ENCODE measurements at regions not wholly inside any gene's neighbourhood (a gene's known extent, or its start where the extent isn't known, plus 50 kb on each side); places are given as distances from the start of the nearest gene placed in this dataset.

- no peak overlapping the region for H3K27ac ChIP-seq
- WGBS, 2 donors: 87 to 92% methylated on average over 10 to 15 of the region's 15 CpGs
- no peaks in the 10 kb centered on the region for H3K27me3 ChIP-seq
- H3K4me1 ChIP-seq: peaks cover 0 to 25% (median 0%) of the 10 kb centered on the region in 4 donors
- H3K9me3 ChIP-seq: no peaks in the 10 kb centered on the region
- H3K36me3 ChIP-seq: no peaks in the 10 kb centered on the region
- TF ChIP-seq POLR2A (IDR thresholded peaks at IDR 0.05): no peak
- TF ChIP-seq EP300 (IDR thresholded peaks at IDR 0.05): no peak
- no peak for TF ChIP-seq CTCF (IDR thresholded peaks at IDR 0.05)
- H3K4me3 ChIP-seq: no peak overlapping the region
- no peak for DNase-seq (ENCODE audit: low spot score in 2 of 2)
These were observed 155.5 kb downstream of the ANKRD60 start for GRCh38 chr20:58072695-58073671.

GRCh38 chr20:58071991-58072390 lies 156.5 kb downstream of the ANKRD60 start:
- peaks cover 0 to 25% (median 0%) of the 10 kb centered on the region in 4 donors for H3K4me1 ChIP-seq
- 93% methylated on average over 3 of the region's 3 CpGs for WGBS, 2 donors

GRCh38 chr20:58071298-58071697 lies 157.2 kb downstream of the ANKRD60 start:
- no peak overlapping the region for H3K27ac ChIP-seq
- H3K9me3 ChIP-seq: no peaks in the 10 kb centered on the region
- no peak for DNase-seq (ENCODE audit: low spot score in 2 of 2)
- TF ChIP-seq POLR2A (IDR thresholded peaks at IDR 0.05): no peak
- no peak for TF ChIP-seq EP300 (IDR thresholded peaks at IDR 0.05)
- TF ChIP-seq CTCF (IDR thresholded peaks at IDR 0.05): no peak
- peaks cover 0 to 21% (median 0%) of the 10 kb centered on the region in 4 donors for H3K4me1 ChIP-seq
- H3K36me3 ChIP-seq: no peaks in the 10 kb centered on the region
- no peaks in the 10 kb centered on the region for H3K27me3 ChIP-seq
- no peak overlapping the region for H3K4me3 ChIP-seq

More at GRCh38 chr20:58071991-58072390, 156.5 kb downstream of the ANKRD60 start:
- H3K9me3 ChIP-seq: no peaks in the 10 kb centered on the region
- no peak overlapping the region for H3K4me3 ChIP-seq
- no peaks in the 10 kb centered on the region for H3K36me3 ChIP-seq
- no peak overlapping the region for H3K27ac ChIP-seq
- TF ChIP-seq EP300 (IDR thresholded peaks at IDR 0.05) (no peak), POLR2A (IDR thresholded peaks at IDR 0.05) (no peak), CTCF (IDR thresholded peaks at IDR 0.05) (no peak)
- DNase-seq (ENCODE audit: low spot score in 2 of 2): no peak
- H3K27me3 ChIP-seq: no peaks in the 10 kb centered on the region

- 80 to 82% methylated on average over 11 of the region's 11 CpGs for WGBS, 2 donors
- H3K27me3 ChIP-seq: no peaks in the 10 kb centered on the region
These were observed 157.7 kb downstream of the ANKRD60 start for GRCh38 chr20:58070664-58071196.

More at GRCh38 chr20:58070664-58071196, 157.7 kb downstream of the ANKRD60 start:
- Histone ChIP-seq H3K4me1 (peaks cover 0 to 18% (median 0%) of the 10 kb centered on the region in 4 donors), H3K27ac (no peak overlapping the region), H3K36me3 (no peaks in the 10 kb centered on the region), H3K9me3 (no peaks in the 10 kb centered on the region), H3K4me3 (no peak overlapping the region)
- no peak for TF ChIP-seq EP300 (IDR thresholded peaks at IDR 0.05)
- TF ChIP-seq POLR2A (IDR thresholded peaks at IDR 0.05): no peak
- TF ChIP-seq CTCF (IDR thresholded peaks at IDR 0.05): no peak
- no peak for DNase-seq (ENCODE audit: low spot score in 2 of 2)

All from tibial nerve (tissue), 4 donors.